ENCODE measurements at regions not wholly inside any gene's neighbourhood (a gene's known extent, or its start where the extent isn't known, plus 50 kb on each side); places are given as distances from the start of the nearest gene placed in this dataset.
A peak's percentile ranks its signal among the peaks of the same experiment; 100 is the strongest.

DNA sequence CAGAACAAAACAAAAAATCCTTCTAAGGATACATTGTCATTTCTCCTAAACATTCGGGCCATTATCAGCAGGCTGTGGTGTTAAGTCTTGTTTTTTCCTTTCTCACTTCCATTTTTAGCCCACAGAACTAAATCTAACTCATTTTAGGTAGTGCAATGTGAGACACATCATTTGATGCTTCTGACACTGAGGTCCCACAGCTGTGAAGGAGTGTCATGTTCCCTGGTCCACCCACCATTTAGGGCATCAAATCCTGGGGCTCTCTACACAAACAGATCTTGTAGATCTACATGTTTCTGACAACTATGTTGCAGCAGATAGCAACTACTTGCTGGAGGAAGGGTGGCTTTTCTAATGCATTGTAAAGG, 232.5 kb upstream of the IGFBP3 start:
- Histone ChIP-seq H3K4me3 (ENCODE audit: low read depth in 1 of 3, low read length in 3 of 3) (no peak overlapping the region), H3K27me3 (ENCODE audit: control insufficient read depth in 4 of 4, insufficient read depth in 4 of 4, low read length in 3 of 4) (no peaks in the 10 kb centered on the region), H3K36me3 (ENCODE audit: control insufficient read depth in 4 of 4, insufficient read depth in 3 of 4, low read depth in 1 of 4, low read length in 3 of 4) (no peaks in the 10 kb centered on the region), H3K9ac (ENCODE audit: low read depth in 1 of 2, low read length in 2 of 2) (peak overlapping the region; percentile 29 to 47), H3K27ac (ENCODE audit: low read depth in 1 of 2, low read length in 2 of 2) (peak overlapping the region; percentile 91 to 97), H3K4me1 (ENCODE audit: control insufficient read depth in 4 of 4, insufficient read depth in 4 of 4, low read length in 3 of 4) (peaks cover 7 to 56% (median 20%) of the 10 kb centered on the region in 4 donors), H3K9me3 (ENCODE audit: control insufficient read depth in 4 of 4, low read length in 3 of 4) (no peaks in the 10 kb centered on the region)
- TF ChIP-seq YY1 (IDR thresholded peaks at IDR 0.05) (no peak), NR2F2 (IDR thresholded peaks at IDR 0.05) (no peak), FOXA1 (IDR thresholded peaks at IDR 0.05) (no peak), RXRA (IDR thresholded peaks at IDR 0.05) (no peak), SP1 (IDR thresholded peaks at IDR 0.05) (no peak), RAD21 (IDR thresholded peaks at IDR 0.05) (no peak), JUND (IDR thresholded peaks at IDR 0.05) (no peak), GABPA (IDR thresholded peaks at IDR 0.05 in 1 of 2, conservative IDR thresholded peaks at IDR 0.05 in 1 of 2) (no peak), EGR1 (IDR thresholded peaks at IDR 0.05; ENCODE audit: low read depth in 2 of 2) (no peak), FOXA2 (IDR thresholded peaks at IDR 0.05) (no peak)
- TF ChIP-seq, protein P1, sequence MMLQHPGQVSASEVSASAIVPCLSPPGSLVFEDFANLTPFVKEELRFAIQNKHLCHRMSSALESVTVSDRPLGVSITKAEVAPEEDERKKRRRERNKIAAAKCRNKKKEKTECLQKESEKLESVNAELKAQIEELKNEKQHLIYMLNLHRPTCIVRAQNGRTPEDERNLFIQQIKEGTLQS (IDR thresholded peaks at IDR 0.05) = no peak
- TF ChIP-seq, protein P2, sequence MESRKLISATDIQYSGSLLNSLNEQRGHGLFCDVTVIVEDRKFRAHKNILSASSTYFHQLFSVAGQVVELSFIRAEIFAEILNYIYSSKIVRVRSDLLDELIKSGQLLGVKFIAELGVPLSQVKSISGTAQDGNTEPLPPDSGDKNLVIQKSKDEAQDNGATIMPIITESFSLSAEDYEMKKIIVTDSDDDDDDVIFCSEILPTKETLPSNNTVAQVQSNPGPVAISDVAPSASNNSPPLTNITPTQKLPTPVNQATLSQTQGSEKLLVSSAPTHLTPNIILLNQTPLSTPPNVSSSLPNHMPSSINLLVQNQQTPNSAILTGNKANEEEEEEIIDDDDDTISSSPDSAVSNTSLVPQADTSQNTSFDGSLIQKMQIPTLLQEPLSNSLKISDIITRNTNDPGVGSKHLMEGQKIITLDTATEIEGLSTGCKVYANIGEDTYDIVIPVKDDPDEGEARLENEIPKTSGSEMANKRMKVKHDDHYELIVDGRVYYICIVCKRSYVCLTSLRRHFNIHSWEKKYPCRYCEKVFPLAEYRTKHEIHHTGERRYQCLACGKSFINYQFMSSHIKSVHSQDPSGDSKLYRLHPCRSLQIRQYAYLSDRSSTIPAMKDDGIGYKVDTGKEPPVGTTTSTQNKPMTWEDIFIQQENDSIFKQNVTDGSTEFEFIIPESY (IDR thresholded peaks at IDR 0.05) = no peak
- TF ChIP-seq, protein P3, sequence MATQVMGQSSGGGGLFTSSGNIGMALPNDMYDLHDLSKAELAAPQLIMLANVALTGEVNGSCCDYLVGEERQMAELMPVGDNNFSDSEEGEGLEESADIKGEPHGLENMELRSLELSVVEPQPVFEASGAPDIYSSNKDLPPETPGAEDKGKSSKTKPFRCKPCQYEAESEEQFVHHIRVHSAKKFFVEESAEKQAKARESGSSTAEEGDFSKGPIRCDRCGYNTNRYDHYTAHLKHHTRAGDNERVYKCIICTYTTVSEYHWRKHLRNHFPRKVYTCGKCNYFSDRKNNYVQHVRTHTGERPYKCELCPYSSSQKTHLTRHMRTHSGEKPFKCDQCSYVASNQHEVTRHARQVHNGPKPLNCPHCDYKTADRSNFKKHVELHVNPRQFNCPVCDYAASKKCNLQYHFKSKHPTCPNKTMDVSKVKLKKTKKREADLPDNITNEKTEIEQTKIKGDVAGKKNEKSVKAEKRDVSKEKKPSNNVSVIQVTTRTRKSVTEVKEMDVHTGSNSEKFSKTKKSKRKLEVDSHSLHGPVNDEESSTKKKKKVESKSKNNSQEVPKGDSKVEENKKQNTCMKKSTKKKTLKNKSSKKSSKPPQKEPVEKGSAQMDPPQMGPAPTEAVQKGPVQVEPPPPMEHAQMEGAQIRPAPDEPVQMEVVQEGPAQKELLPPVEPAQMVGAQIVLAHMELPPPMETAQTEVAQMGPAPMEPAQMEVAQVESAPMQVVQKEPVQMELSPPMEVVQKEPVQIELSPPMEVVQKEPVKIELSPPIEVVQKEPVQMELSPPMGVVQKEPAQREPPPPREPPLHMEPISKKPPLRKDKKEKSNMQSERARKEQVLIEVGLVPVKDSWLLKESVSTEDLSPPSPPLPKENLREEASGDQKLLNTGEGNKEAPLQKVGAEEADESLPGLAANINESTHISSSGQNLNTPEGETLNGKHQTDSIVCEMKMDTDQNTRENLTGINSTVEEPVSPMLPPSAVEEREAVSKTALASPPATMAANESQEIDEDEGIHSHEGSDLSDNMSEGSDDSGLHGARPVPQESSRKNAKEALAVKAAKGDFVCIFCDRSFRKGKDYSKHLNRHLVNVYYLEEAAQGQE (IDR thresholded peaks at IDR 0.05) = no peak
- TF ChIP-seq, protein P4, sequence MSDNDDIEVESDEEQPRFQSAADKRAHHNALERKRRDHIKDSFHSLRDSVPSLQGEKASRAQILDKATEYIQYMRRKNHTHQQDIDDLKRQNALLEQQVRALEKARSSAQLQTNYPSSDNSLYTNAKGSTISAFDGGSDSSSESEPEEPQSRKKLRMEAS (IDR thresholded peaks at IDR 0.05) = no peak
- 60% methylated on average over 1 of the region's 1 CpG for whole genome bisulfite sequencing
- DNase-seq (ENCODE audit: low spot score) = no peak

DNA sequence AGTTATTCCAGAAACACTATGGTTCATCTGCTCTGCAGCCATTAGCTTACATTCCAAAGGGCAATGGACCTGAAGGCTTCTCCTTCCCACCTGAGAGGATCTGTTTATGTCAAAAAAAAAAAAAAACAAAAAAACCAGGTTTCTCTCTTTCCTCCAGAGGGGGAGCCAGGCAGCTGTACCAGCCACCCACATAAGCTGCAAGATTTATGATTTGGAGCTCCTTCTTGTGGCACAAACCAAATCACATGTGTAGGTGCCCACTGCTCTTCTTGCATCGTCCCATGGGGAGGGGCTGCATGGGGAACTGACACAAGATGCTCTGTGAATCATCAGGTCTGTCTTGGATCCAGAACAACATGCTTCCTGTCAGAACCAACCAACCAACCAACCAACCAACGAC, 231.6 kb upstream of the IGFBP3 start:
- Histone ChIP-seq H3K9me3 (ENCODE audit: control insufficient read depth in 4 of 4, low read length in 3 of 4) (no peaks in the 10 kb centered on the region), H3K36me3 (ENCODE audit: control insufficient read depth in 4 of 4, insufficient read depth in 3 of 4, low read depth in 1 of 4, low read length in 3 of 4) (no peaks in the 10 kb centered on the region), H3K4me1 (ENCODE audit: control insufficient read depth in 4 of 4, insufficient read depth in 4 of 4, low read length in 3 of 4) (peaks cover 7 to 56% (median 20%) of the 10 kb centered on the region in 4 donors), H3K27ac (ENCODE audit: low read depth in 1 of 2, low read length in 2 of 2) (peak overlapping the region; percentile 91 to 97), H3K27me3 (ENCODE audit: control insufficient read depth in 4 of 4, insufficient read depth in 4 of 4, low read length in 3 of 4) (no peaks in the 10 kb centered on the region), H3K9ac (ENCODE audit: low read depth in 1 of 2, low read length in 2 of 2) (no peak overlapping the region), H3K4me3 (ENCODE audit: low read depth in 1 of 3, low read length in 3 of 3) (no peak overlapping the region)
- 90% methylated on average over 2 of the region's 2 CpGs for WGBS
- no peak for DNase-seq (ENCODE audit: low spot score)
- TF ChIP-seq RAD21 (IDR thresholded peaks at IDR 0.05) (peak; percentile 35 to 50), FOXA1 (IDR thresholded peaks at IDR 0.05) (no peak), HNF4G (IDR thresholded peaks at IDR 0.05) (no peak)

Data from liver (tissue), 7 donors.